Inferior parietal cortex (tissue), 1 donor: ENCODE measurements at regions not wholly inside any gene's neighbourhood (a gene's known extent, or its start where the extent isn't known, plus 50 kb on each side); places are given as distances from the start of the nearest gene placed in this dataset.
"Not testable (repeated sequence)": the region's sequence is repeated elsewhere in the genome, so short reads cannot be mapped to it uniquely, and the experiment has no call there.

Experiments used
- DNase-seq: peaks from one replicate; pipeline ENCODE4 v3.0.0-alpha.2; 2016; ENCODE audit errors: extremely low spot score

DNA sequence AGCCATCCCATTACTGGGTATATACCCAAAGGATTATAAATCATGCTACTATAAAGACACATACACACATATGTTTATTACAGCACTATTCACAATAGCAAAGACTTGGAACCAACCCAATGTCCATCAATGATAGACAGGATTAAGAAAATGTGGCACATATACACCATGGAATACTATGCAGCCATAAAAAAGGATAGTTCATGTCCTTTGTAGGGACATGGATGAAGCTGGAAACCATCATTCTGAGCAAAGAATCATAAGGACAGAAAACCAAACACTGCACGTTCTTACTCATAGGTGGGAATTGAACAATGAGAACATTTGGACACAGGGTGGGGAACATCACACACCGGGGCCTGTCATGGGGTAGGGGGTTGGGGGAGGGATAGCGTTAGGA lies 60.3 kb upstream of the NMU start:
- not testable (repeated sequence) for DNase-seq

DNA sequence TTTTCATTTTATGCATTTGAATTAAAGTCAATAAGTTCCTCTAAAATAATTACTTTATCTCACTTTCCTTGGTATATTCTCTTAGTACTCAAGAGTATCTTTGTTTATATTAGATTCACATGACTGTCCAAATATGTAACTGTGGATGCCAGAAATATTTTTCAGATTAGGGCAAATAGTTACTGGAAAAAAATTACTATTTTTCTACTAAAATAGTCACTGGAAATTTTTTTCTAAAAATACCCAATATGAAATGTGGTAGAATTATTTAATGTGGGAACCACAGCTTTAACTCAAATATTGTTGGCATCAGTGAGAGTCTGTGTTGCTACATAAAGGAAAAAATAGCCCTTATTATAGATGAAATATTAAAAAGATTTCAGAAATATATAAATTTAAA lies 70.4 kb upstream of the NMU start:
- DNase-seq: no peak

DNA sequence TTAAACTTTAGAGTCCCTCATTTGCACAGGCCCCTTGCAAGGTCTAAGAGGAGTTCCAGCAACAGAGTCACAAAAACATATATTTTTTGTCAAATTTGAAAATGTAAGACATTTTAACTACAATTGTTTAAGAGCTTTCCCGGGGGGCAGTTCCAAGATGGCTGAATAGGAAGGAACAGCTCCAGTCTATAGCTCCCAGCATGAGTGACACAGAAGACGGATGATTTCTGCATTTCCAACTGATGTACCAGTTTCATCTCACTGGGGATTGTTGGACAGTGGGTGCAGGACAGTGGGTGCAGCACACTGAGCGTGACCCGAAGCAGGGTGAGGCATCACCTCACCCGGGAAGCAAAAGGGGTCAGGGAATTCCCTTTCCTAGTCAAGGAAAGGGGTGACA lies 71.4 kb upstream of the NMU start:
- no peak for DNase-seq

DNA sequence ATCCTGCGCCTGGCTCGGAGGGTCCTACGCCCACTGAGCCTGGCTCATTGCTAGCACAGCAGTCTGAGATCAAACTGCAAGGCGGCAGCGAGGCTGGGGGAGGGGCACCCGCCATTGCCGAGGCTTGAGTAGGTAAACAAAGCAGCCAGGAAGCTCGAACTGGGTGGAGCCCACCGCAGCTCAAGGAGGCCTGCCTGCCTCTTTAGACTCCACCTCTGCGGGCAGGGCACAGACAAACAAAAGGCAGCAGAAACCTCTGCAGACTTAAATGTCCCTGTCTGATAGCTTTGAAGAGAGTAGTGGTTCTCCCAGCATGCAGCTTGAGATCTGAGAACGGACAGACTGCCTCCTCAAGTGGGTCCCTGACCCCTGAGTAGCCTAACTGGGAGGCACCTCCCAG lies 71.9 kb upstream of the NMU start:
- not testable (repeated sequence) for DNase-seq

DNA sequence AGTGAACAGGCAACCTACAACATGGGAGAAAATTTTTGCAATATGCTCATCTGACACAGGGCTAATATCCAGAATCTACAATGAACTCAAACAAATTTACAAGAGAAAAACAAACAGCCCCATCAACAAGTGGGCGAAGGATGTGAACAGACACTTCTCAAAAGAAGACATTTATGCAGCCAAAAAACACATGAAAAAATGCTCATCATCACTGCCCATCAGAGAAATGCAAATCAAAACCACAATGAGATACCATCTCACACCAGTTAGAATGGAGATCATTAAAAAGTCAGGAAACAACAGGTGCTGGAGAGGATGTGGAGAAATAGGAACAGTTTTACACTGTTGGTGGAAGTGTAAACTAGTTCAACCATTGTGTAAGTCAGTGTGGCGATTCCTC lies 76.7 kb upstream of the NMU start:
- DNase-seq: not testable (repeated sequence)

DNA sequence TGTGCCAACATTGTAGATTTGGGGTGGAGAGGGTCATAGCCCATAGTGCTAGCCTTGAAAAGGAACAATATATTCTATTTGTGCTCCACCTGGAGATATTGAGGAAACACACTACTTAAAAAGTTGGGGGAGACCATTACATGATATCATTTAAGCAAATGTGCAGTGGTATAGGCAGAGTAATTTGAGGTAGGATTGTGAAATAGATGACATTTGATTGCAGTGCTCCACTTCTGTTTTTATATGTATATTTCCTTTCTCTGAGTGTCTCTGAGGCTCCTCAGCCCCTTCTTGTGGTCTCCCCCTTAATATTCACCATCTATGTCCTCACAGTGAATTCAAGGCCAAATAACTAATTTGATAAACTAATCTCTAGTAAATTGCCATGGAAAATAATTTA lies 85.6 kb upstream of the NMU start:
- DNase-seq: no peak

DNA sequence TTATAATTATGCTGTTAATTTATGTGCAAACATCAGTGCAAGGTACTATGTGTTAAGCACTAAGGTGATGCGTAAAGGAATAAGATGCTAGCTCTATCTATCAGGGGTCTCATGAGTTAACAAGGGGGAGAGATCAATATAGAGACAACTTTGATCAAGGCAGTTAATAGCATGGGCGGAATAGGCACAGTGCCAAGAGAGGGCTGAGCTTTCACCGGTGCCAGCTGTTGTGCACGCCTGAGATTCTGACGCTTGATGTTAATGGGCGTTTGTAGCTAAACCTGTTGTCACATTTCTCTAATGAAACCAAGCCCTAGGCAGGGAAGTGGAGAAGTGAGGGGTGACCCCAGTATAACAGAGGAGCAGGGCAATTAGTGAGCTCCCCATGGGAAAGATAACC lies 86.0 kb upstream of the NMU start:
- DNase-seq: no peak

DNA sequence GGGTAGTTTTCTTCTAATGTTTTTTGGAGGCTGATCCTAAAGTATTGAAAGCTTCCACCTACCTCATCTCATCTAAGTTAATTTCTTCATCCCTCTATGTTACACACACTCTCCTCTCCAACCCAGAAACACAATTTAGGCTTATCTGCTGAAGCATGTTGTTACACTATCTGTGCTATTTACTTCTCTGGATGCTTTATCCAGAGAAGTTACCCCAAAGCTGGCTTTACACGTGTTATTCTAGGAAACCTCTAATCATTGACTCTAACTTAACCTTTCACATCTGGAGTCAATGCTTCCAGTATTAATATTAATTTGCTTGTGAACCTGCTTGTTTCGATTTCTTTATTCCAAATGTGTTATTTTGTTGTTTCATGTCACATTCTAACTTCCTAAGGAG lies 87.3 kb upstream of the NMU start:
- no peak for DNase-seq

DNA sequence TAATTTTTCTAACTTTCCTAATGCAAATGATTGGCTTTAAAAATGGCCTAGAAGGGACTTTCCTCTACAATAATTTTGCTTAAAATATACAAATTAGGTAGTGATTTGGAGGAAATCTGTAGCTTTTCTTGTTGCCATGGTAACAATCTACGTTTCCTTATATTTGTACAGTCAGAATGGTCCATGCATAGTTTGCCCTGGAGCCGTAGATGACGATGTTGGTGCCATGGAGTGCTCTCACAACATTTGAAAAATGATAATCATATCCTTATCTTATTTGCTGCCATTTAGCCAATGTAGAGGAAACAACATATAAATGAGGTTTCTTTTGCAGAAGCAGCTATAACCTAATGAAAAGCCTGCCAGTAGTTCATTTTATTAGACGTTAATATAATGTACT lies 89.0 kb upstream of the NMU start:
- DNase-seq: no peak

DNA sequence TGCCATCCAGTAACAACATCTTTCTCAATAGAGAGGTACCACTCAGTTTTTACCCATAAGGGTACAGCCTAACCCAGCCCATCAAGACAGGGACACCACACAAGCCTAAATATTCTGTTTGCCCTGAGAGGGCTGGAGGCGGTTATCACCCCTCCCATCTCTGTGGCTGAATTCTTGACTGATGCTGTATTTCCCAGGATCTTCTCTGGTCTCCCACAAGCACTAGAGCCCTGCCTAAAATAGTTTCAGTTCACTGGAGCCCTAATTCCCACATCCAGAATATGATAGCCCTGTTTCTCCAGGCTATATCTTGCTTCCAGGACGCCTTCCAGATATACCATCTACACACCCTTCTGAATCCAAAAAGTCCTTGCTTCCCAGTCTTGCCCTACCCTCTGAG lies 91.6 kb upstream of the NMU start:
- DNase-seq: no peak

DNA sequence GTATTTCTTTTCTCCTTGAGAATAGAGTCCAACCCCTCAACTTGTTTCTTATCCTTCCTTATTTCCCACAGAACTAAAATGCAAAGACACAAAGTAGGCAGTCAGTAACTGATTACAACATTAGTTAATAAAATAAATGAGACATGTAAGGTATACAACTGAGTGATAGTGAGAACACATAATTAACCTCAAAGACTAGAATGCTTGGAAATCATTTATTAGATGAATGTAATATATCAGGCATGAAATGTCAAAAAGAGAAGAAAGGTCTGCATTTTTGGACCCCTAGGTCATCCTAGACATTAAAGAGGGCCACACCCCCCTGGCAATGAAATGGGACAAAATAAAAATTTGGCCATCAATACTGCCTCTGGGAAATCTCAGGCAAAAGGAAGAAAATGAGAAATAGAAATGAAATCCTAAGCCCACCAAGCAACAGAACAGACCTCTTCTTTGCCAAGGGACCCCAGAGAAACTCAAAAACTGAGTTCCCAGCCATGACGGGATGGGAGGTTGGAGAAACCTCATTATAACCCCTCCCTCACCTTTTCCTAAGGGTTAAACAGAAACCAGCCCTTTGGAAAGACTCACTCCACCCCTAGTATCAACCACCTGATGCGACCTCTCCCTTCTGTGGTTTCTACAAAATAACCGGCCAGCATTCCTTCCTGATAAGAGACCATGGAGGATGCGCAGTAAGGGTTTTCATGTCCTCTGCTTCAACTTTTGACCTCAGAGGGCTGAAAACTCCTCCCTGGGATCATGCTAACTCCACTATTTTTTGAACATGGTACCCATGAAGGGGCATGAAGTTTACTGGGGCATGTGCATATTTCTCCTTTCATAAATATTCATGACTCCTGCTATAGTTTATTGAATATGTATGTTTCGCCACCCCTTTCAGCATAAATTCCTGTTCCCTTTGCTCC lies 90.0 kb upstream of the EXOC1L start:
- DNase-seq: peak; percentile 31

DNA sequence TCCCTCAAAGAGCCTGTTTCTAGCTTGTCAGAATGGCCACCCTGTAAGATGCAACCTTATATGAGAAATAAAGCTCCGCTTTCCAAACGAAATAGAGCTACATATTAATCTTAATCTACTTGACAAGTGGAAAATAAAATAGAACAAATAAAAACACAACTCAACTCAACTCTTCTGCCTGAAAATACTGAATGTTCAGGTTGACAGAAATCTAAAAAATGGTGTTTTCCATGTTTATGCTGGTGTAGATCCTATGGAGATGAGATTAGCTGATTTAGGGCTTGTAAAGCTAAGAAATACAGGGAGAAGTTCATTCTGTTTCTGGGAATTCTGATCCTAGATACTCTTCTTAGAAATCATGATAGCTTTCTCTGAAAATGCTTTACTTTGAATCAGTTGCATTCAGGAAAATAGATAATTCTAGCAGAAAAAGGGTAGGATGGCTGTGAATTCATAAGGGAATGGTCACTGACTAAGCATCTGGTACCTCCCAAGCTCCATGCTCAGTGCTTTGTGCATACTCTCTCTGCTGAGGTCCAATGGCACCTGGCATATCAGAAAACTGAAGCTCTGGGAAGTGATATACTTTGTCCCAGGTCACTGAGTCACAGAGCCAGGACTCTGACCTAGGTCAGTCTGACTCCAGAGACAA lies 89.2 kb upstream of the EXOC1L start:
- DNase-seq: no peak

DNA sequence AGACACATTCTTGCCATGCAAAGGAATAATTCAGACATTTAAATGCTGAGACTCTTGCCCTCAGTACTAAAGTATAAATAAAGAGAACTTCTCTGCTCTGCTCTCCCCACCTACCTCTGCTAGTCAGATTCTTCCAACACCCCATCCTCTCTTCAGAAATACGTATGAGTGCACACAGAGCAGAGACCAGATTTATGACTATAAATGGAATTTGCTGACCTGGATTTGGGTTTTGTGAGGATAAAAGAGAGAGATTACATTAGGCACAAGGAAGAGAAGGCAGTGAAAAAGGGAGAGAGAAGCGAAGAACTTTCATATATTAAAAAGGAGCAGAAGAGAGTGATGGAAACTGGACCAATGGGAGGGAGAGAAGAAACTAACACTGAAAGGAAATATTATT lies 87.6 kb upstream of the EXOC1L start:
- DNase-seq: no peak

DNA sequence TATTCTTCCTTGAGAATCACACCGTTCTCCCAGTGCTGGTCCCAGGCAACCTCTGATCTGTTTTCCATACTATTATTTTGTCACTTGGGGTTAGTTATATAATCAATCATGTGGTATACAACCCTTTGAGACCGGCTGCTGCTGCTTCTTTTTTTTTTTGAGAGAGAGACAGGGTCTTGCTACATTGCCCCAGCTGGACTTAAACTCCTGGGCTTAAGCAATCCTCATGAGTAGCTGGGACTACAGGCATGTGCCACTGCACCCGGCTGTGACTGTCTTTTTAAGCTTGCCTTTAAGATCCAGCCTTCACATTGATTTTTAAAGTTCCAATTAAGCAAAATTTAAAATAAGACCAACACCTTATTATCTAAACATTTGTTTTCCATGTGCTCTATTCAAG lies 86.7 kb upstream of the EXOC1L start:
- no peak for DNase-seq

DNA sequence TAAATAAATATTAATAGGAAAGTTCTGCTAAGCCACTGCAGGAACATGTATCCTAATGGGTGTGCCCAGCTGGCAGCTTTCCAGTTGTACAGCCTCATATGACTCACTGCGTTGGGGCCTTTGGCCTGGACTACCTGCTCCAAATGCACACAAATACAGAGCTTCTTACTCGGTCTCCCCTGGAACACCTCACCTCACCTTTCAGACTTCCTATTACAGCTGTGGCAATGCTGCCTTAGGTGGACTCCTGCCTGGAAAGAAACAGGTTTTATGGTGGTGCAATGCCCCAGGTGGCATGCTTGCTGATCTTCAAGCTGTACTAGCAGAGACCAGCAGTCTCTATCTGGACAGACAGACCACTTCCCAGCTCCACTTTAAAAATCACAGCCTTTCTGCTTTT lies 85.7 kb upstream of the EXOC1L start:
- DNase-seq: no peak

DNA sequence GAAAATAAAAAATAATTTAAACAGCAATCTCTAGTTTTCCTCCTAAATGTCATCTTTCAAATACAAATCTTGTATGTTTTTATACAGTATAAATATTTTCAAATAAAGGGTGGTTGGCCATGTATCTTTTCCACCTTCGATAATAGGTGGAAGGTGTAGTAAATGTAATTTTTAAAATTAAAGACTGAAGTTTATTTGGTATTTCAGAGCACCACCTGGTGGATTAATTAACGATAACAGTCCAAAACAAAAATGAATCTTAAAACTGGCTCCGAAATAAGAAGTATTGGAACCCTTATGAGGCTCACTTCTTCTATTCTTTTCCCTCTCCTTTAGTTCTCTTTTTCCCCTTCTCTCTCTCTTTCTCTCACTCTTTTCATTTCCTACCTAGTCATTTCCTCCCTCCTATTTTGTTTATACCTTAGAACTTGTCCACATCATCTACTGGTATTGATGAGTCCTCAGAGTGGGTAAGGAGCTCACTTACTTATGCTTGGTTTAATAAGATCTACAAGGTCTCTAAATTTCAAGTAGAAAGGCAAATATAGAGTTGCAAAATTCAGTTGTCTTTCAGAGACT lies 82.9 kb upstream of the EXOC1L start:
- DNase-seq: no peak

DNA sequence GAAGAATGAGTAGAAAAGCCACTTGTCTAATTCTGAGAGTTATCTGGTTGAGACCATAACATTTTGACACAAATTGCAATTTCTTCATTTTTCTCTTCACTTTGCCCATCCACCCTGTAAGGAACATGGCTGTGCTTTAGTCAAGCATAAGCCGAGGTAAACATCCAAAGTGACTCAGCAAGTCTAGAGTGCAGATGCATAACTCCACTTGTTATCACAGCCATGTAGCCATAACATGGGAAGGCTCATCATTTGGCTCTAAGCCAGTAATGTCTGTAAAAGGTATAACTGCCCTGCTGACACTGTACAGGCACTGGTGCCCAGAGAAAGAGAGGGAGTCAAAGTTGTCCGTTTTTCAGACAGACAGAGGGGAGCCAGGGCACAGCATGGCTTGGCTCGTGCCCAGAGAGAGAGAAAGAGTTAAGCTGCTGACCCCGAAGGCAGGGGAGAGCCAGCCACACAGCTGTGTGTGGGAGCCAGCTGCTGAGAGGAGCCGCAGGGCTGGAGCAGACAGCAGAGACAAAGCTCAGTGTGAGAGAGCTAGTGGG lies 76.9 kb upstream of the EXOC1L start:
- no peak for DNase-seq

DNA sequence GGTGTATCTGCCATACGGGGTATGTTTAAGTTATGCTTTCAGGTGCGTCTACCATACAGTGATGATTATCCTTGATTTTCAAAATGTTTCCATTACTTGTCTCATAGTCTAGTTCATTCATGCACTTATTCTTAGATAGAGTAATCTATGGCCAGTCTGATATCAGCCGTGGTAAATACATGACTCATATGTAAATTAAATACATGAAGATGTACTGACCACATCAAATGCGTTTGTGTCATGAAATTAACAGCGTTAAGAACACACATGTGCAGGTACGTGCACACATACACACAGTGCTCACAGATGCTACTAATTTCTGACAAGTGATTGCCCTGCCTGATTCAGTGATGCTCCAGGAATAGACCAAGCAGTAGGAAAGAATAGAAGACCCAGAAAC lies 75.2 kb upstream of the EXOC1L start:
- DNase-seq: no peak

DNA sequence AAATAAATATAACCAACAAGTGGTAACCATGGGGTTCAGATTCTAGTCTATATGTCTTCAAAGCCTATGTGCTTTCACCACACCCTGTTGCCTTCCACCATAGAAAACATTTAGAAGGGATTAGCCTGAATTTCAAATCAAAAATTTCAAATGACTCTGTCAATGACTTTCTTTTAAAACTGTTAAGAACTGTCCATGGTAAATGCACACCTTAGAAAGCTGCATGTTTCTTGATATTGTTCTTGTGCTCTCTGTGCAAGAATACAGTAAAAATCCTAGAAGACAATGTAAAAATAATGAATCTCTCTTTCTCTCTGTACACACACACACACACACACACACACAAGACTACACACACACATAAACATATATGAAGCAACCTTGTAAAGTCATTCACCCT lies 74.6 kb upstream of the EXOC1L start:
- no peak for DNase-seq

DNA sequence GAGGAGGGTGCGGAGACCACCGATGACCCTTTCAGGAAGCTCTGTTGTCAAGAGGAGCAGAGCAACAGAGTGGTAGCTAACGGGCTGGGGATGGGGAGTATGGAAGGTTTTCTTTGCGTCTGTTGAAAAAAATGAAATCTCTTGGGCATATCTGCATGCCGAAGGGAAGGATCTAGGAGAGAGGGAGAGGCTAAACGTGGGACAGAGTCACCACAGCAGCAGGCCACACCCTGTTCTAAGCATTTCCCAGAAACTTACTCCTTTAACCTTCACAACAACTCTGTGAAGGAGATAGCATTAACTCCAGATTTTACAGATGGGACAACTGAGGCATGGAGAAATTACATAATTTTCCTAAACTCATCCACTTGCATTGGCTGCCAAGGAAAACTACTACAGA lies 71.8 kb upstream of the EXOC1L start:
- DNase-seq: no peak

DNA sequence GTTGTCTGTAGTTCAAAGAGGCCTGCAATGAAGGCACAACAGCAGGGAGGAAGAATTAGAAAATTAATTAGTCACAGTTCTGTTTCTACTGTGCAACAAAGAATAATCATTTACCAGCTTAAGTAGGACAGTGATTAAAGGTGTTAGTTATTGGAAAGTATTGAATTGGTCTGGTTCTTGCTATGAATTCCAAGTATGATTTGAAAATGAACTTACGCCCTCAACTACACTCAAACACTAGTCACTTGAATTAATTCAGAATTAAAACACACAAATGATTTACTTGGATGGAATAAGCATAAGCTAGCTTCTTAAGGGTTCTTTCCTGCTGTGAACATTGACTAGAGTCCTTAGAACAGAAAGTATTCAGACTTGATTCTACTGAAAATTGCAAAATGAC lies 69.9 kb upstream of the EXOC1L start:
- DNase-seq: no peak

DNA sequence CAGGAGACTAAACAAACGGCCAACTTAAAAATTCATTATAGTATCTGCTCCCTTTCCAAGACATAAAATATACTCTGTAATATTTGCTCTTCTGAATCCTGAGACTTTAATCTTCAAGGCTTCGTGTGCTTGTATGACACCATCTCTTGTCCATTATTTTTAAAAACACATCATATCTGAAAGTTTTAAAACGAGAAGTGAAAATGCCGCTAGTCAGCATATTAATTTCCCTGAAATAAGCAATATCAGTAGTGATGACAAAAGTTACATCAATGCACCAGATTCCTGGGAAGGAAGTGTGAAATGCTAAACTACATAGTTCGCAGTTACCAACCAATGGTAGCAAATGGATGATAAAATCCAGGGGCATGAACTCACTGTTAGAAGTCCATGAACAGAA lies 66.8 kb upstream of the EXOC1L start:
- DNase-seq: no peak

DNA sequence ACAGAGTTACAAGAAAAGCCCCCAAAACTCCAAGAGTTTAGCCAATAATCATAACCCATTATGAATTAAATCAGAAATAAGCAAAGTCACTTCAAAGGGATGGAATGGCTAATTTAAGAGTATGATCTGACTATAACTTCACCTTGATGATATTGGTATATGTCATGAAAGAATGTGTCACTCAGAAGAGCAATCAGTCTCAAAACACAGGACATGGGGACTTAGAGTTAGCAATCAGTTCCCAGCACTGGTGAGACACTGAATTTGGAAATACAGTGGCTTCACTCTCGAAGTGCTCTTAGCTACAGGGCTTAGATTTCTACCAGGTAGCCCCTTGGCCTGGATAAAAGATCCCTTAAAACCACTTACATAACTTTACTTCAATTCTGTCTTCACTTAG lies 65.7 kb upstream of the EXOC1L start:
- DNase-seq: no peak
